IMR-90 (cell line): ENCODE measurements at regions not wholly inside any gene's neighbourhood (a gene's known extent, or its start where the extent isn't known, plus 50 kb on each side); places are given as distances from the start of the nearest gene placed in this dataset.

Experiments
- BHLHE40 ChIP-seq: fragments of 150-350 bp; IDR thresholded peaks from 2 replicates; pipeline ENCODE4 v1.6.1; 2016; ENCODE audit warnings: mild to moderate bottlenecking, low read depth, low read length
- FOS ChIP-seq: fragments of 150-350 bp; IDR thresholded peaks from 2 replicates; pipeline ENCODE4 v1.6.1; 2016; ENCODE audit warnings: low read depth, low read length
- NFE2L2 ChIP-seq: fragments of 150-350 bp; IDR thresholded peaks from 2 replicates; pipeline ENCODE4 v1.6.1; 2016; ENCODE audit warnings: low read depth, mild to moderate bottlenecking, low read length
- POLR2A ChIP-seq: IDR thresholded peaks from 2 replicates; pipeline ENCODE4 v1.6.1; 2012; ENCODE audit warnings: mild to moderate bottlenecking, low read depth, low read length
- RFX5 ChIP-seq: IDR thresholded peaks from 2 replicates; pipeline ENCODE4 v1.8.0; 2012; ENCODE audit warnings: low read depth, mild to moderate bottlenecking, low read length, moderate library complexity
- SMC3 ChIP-seq: fragments of 150-350 bp; IDR thresholded peaks from 2 replicates; pipeline ENCODE4 v1.6.1; 2016; ENCODE audit warnings: low read depth, mild to moderate bottlenecking, antibody characterized with exemption, low read length, moderate library complexity
- TF ChIP-seq, protein P1 (sequence below): conservative IDR thresholded peaks from 2 replicates; pipeline ENCODE4 v1.5.1; 2012; ENCODE audit warnings: mild to moderate bottlenecking, low read depth, low read length, improper control_type of control experiment

DNA sequence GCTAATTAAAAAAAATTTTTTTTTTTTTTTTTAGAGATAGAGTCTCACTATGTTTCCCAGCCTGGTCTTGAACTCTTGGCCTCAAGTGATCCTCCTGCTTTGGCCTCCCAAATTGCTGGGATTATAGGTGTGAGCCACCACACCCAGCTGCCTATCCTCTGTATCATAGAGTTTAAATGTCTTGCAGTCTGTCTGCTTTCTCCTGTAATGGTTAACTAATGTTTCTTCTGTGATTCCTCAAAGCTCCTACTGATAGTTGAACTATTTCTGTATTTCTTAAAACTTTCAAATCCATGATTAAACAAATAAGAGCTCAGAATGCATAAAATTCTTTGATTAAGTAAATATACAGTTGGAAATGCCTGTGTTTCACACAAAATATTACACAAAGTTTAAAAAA is 115.4 kb upstream of the TPM1 start:
- TF ChIP-seq FOS (no peak), SMC3 (no peak), RFX5 (no peak), BHLHE40 (no peak), NFE2L2 (no peak), POLR2A (no peak)
- TF ChIP-seq, protein P1, sequence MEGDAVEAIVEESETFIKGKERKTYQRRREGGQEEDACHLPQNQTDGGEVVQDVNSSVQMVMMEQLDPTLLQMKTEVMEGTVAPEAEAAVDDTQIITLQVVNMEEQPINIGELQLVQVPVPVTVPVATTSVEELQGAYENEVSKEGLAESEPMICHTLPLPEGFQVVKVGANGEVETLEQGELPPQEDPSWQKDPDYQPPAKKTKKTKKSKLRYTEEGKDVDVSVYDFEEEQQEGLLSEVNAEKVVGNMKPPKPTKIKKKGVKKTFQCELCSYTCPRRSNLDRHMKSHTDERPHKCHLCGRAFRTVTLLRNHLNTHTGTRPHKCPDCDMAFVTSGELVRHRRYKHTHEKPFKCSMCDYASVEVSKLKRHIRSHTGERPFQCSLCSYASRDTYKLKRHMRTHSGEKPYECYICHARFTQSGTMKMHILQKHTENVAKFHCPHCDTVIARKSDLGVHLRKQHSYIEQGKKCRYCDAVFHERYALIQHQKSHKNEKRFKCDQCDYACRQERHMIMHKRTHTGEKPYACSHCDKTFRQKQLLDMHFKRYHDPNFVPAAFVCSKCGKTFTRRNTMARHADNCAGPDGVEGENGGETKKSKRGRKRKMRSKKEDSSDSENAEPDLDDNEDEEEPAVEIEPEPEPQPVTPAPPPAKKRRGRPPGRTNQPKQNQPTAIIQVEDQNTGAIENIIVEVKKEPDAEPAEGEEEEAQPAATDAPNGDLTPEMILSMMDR = no peak
